Islet precursor cell (in vitro differentiated cells): ENCODE measurements at regions not wholly inside any gene's neighbourhood (a gene's known extent, or its start where the extent isn't known, plus 50 kb on each side); places are given as distances from the start of the nearest gene placed in this dataset.

Experiments
- DNase-seq: peaks from one replicate; pipeline ENCODE4 v3.0.0-alpha.2; 2018

DNA sequence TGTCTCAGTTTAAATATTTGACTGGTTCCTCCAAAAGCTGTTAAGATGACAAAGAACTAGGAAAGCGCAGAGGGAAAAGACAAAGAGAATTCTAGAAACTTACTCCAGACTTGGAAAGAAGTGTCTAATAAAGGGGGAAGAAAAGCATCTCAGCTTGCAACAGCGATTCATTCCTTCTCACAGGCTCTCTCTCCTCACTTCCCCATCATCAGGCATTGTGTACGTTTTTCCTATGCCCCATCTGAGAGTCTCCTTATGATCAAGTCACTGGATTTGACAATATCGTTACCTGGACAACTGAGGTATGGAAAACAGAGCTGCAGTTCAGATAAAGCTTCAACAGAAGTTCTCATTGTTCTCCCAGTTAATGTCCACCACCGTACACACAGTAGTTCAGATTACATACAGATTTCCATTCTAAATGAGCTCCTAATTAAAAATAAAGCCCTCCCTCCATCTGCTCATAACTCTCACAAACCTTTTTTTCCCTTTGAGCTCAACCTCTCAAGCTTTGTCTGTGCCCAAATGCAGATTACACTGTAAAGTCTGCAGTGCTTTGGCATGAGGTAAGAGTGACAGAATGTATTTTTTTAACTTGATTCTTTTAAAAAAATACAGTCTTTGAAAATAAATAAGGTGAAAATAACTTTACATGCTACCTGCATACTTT lies 254.4 kb upstream of the THBS1 start:
- DNase-seq = no peak

- DNase-seq = no peak
These were observed 253.7 kb upstream of the THBS1 start for GRCh38 chr15:39327005-39327730.

- no peak for DNase-seq
These were observed 250.8 kb upstream of the THBS1 start for GRCh38 chr15:39330061-39330460.

GRCh38 chr15:39331584-39331983 lies 249.3 kb upstream of the THBS1 start:
- DNase-seq = no peak

DNA sequence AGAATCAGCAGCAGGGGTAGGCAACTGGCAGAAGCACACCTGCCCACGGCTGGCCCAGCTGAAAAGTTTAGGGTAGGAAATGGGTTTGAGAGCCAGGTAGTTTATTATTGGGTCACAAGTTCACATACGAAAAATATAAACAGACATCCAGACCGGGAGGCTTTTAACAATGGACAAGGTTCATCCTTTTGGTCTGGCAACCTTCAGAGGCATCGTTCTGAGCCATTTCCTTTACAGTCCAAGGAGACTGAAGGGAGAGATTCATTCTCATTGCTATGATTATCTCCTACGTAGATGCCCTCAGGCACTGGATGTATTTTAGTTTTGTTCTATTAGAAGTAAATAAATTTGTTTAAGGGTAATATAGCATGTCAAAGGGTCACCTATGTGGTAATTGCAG lies 248.0 kb upstream of the THBS1 start:
- DNase-seq = no peak

- no peak for DNase-seq
These were observed 247.5 kb upstream of the THBS1 start for GRCh38 chr15:39333393-39333792.

GRCh38 chr15:39333896-39334295 lies 247.0 kb upstream of the THBS1 start:
- DNase-seq = no peak

DNA sequence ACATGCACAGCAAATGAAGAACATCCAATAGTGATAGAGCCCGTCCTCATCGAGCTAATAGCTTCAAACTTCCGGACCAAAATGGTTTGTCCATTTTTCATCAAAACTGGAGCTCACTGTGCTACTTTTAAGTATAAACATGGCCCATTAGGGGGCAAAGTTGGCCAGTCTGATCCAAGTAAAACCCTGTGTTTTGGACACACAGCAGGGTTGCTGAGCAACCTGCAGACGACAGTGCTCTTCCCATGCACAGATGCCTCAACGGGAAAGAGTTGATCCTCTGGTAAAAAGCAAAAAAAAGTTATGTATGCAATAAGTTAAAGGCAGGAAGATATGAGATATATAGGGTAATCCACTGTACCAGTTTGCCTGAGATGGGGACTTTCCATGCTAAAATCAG lies 244.0 kb upstream of the THBS1 start:
- no peak for DNase-seq

DNA sequence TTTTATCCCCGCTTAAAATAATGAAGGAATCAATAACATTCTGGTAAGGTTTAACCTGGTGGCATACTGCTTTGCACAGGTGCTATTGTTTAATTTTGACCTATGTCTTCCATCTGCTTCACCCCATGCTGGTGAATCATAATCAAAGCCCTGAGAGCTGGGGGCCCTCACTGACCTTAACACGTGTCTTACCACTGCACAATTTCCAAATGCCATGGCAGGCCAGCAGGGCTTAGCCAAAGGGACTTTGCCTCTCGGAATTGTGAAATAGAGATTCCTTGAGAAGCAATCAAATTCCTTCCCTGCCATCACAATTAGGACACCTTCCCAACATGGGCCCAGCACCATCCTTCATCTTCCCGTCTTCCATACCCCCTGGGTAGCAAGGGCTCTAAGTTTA lies 242.6 kb upstream of the THBS1 start:
- no peak for DNase-seq

- no peak for DNase-seq
These were observed 239.8 kb upstream of the THBS1 start for GRCh38 chr15:39340903-39341645.

- no peak for DNase-seq
These were observed 236.2 kb upstream of the THBS1 start for GRCh38 chr15:39344662-39345141.

GRCh38 chr15:39345176-39345575 lies 235.7 kb upstream of the THBS1 start:
- no peak for DNase-seq

- DNase-seq = no peak
These were observed 233.4 kb upstream of the THBS1 start for GRCh38 chr15:39347453-39347852.

GRCh38 chr15:39350785-39351184 lies 230.1 kb upstream of the THBS1 start:
- no peak for DNase-seq

GRCh38 chr15:39354189-39354588 lies 226.7 kb upstream of the THBS1 start:
- no peak for DNase-seq

GRCh38 chr15:39357480-39358268 lies 223.2 kb upstream of the THBS1 start:
- DNase-seq = no peak

- DNase-seq = no peak
These were observed 222.3 kb upstream of the THBS1 start for GRCh38 chr15:39358441-39359041.

GRCh38 chr15:39359771-39360170 lies 221.1 kb upstream of the THBS1 start:
- no peak for DNase-seq

- DNase-seq = no peak
These were observed 220.4 kb upstream of the THBS1 start for GRCh38 chr15:39360452-39360851.

DNA sequence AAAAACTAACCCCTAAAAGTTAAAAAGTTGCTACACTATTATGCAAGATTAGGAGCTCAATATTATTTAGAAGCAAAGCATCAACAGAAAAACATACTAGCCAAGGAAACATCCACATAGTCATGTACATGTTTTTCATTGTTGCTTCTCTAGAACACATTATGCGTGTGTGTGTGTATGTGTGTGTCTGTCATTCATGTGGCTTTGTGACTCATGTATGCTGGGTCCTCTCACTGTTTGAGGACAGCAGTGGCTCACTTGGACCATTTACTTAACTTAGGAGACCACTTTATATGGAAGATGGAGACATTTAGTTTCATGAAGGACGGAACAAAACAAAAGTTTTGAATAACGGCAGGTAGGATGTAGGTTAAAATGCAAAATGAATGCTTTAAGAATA lies 219.4 kb upstream of the THBS1 start:
- DNase-seq = no peak

DNA sequence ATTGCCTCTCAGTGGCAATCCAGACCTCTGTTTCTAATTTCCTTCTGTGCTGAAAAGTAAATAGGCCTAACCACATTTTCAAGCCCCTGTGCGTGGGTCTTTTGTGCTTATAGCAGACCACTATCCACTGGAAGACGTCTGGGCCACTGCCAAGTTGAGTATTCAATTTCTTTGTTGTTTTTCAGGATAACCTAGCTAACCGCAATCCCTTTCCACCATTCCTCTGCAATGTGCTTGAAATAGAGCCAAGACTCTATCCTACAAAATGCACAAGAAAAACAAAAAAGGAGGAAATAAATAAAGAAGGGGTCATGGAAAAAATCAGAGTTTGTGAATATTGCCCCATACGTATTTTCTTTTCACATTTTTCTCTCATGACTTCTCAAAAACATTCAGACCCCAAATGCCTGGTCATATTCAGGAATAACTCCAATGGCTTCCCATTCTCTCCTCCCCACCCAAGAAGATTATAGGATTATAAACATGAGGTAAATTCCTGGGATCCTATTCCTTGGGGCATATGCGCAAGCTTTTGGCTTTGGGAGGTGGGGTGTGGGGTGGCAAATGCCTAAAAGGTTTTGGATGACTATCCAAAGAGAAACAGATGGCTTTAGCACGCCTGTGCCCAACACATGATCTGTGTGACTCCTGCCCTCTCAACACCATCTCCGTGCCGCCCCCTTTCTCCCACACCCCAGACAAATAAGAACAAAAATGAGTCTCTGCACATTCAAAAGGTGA lies 217.9 kb upstream of the THBS1 start:
- no peak for DNase-seq
